Ectodermal cell (in vitro differentiated cells): ENCODE measurements at regions not wholly inside any gene's neighbourhood (a gene's known extent, or its start where the extent isn't known, plus 50 kb on each side); places are given as distances from the start of the nearest gene placed in this dataset.

Experiments
- H3K27ac ChIP-seq: 2 replicates; pipeline ENCODE4 v1.7.0; 2013; ENCODE audit warnings: mild to moderate bottlenecking, low read depth, low read length; ENCODE audit not compliant: insufficient read depth, poor library complexity, severe bottlenecking
- H3K27me3 ChIP-seq: 2 replicates; pipeline ENCODE4 v1.7.0; 2013; ENCODE audit warnings: mild to moderate bottlenecking, low read length; ENCODE audit not compliant: insufficient read depth, control insufficient read depth, poor library complexity, severe bottlenecking
- H3K36me3 ChIP-seq: one replicate; pipeline ENCODE4 v1.7.0; 2013; ENCODE audit warnings: low read length; ENCODE audit not compliant: control insufficient read depth, insufficient read depth
- H3K4me1 ChIP-seq: one replicate; pipeline ENCODE4 v1.7.0; 2013; ENCODE audit warnings: low read length; ENCODE audit not compliant: control insufficient read depth, insufficient read depth
- H3K4me3 ChIP-seq: 2 replicates; pipeline ENCODE4 v1.7.0; 2013; ENCODE audit warnings: low read depth, low read length, control low read depth; ENCODE audit not compliant: insufficient read depth
- H3K9me3 ChIP-seq: 2 replicates; pipeline ENCODE4 v1.7.0; 2013; ENCODE audit warnings: mild to moderate bottlenecking, low read length, moderate library complexity; ENCODE audit not compliant: control insufficient read depth
- whole genome bisulfite sequencing, 2 experiments: methylation state at CpG; one replicate each; pipeline ENCODE4 v1.1.7; 2013; ENCODE audit warnings: missing lambda C conversion rate in 2 of 2; 5-methylcytosine and 5-hydroxymethylcytosine counted together

GRCh38 chr18:65145312-65145711 lies 605.5 kb upstream of the CDH7 start:
- H3K27me3 ChIP-seq = no peaks in the 10 kb centered on the region
- H3K27ac ChIP-seq = no peak overlapping the region
- no peaks in the 10 kb centered on the region for H3K36me3 ChIP-seq
- no peaks in the 10 kb centered on the region for H3K4me1 ChIP-seq
- no peak overlapping the region for H3K4me3 ChIP-seq
- H3K9me3 ChIP-seq = no peaks in the 10 kb centered on the region

- H3K27me3 ChIP-seq = no peaks in the 10 kb centered on the region
- H3K4me3 ChIP-seq = no peak overlapping the region
- H3K9me3 ChIP-seq = no peaks in the 10 kb centered on the region
- H3K4me1 ChIP-seq = no peaks in the 10 kb centered on the region
- WGBS, 2 experiments = 100% methylated on average over 1 of the region's 1 CpG; no CpG with 5 or more reads in 1 of the 2 experiments
- H3K36me3 ChIP-seq = no peaks in the 10 kb centered on the region
- H3K27ac ChIP-seq = no peak overlapping the region
These were observed 617.2 kb upstream of the CDH7 start for GRCh38 chr18:65133610-65134009.

- WGBS, 2 experiments = 93 to 98% methylated on average over 3 of the region's 3 CpGs
- H3K27ac ChIP-seq = no peak overlapping the region
- no peaks in the 10 kb centered on the region for H3K36me3 ChIP-seq
- no peaks in the 10 kb centered on the region for H3K27me3 ChIP-seq
- no peak overlapping the region for H3K4me3 ChIP-seq
- no peaks in the 10 kb centered on the region for H3K9me3 ChIP-seq
- no peaks in the 10 kb centered on the region for H3K4me1 ChIP-seq
These were observed 626.2 kb upstream of the CDH7 start for GRCh38 chr18:65124633-65125032.

- H3K4me1 ChIP-seq = no peaks in the 10 kb centered on the region
- H3K27me3 ChIP-seq = no peaks in the 10 kb centered on the region
- no peak overlapping the region for H3K27ac ChIP-seq
- H3K36me3 ChIP-seq = no peaks in the 10 kb centered on the region
- no peaks in the 10 kb centered on the region for H3K9me3 ChIP-seq
- H3K4me3 ChIP-seq = no peak overlapping the region
These were observed 646.9 kb upstream of the CDH7 start for GRCh38 chr18:65103864-65104263.

- Histone ChIP-seq H3K36me3 (no peaks in the 10 kb centered on the region), H3K4me3 (no peak overlapping the region), H3K27ac (no peak overlapping the region), H3K4me1 (no peaks in the 10 kb centered on the region), H3K27me3 (no peaks in the 10 kb centered on the region), H3K9me3 (no peaks in the 10 kb centered on the region)
- WGBS, 2 experiments = 91% methylated on average over 4 of the region's 4 CpGs
These were observed 657.5 kb upstream of the CDH7 start for GRCh38 chr18:65093346-65093745.

GRCh38 chr18:65091744-65092329 lies 659.0 kb upstream of the CDH7 start:
- H3K27me3 ChIP-seq = no peaks in the 10 kb centered on the region
- WGBS, 2 experiments = 32 to 40% methylated on average over 4 of the region's 4 CpGs
- H3K36me3 ChIP-seq = no peaks in the 10 kb centered on the region
- H3K4me3 ChIP-seq = no peak overlapping the region
- no peaks in the 10 kb centered on the region for H3K4me1 ChIP-seq
- no peaks in the 10 kb centered on the region for H3K9me3 ChIP-seq
- H3K27ac ChIP-seq = no peak overlapping the region

- H3K4me1 ChIP-seq = no peaks in the 10 kb centered on the region
- H3K4me3 ChIP-seq = no peak overlapping the region
- H3K27me3 ChIP-seq = no peaks in the 10 kb centered on the region
- H3K36me3 ChIP-seq = no peaks in the 10 kb centered on the region
- H3K27ac ChIP-seq = no peak overlapping the region
- no peaks in the 10 kb centered on the region for H3K9me3 ChIP-seq
- WGBS, 2 experiments = 90 to 94% methylated on average over 5 of the region's 5 CpGs
These were observed 667.9 kb upstream of the CDH7 start for GRCh38 chr18:65082907-65083306.

GRCh38 chr18:65081786-65082185 lies 669.0 kb upstream of the CDH7 start:
- Histone ChIP-seq H3K9me3 (no peaks in the 10 kb centered on the region), H3K4me3 (no peak overlapping the region), H3K36me3 (no peaks in the 10 kb centered on the region), H3K4me1 (no peaks in the 10 kb centered on the region), H3K27me3 (no peaks in the 10 kb centered on the region), H3K27ac (no peak overlapping the region)
- 90 to 100% methylated on average over 2 to 3 of the region's 3 CpGs for WGBS, 2 experiments

GRCh38 chr18:65073060-65073550 lies 677.7 kb upstream of the CDH7 start:
- Histone ChIP-seq H3K4me3 (no peak overlapping the region), H3K36me3 (no peaks in the 10 kb centered on the region), H3K27me3 (no peaks in the 10 kb centered on the region), H3K27ac (no peak overlapping the region), H3K4me1 (no peaks in the 10 kb centered on the region), H3K9me3 (no peaks in the 10 kb centered on the region)
- 95 to 96% methylated on average over 2 to 3 of the region's 3 CpGs for WGBS, 2 experiments

- no peak overlapping the region for H3K4me3 ChIP-seq
- no peaks in the 10 kb centered on the region for H3K36me3 ChIP-seq
- no peaks in the 10 kb centered on the region for H3K4me1 ChIP-seq
- no peaks in the 10 kb centered on the region for H3K27me3 ChIP-seq
- 94 to 98% methylated on average over 4 to 8 of the region's 9 CpGs for WGBS, 2 experiments
- no peak overlapping the region for H3K27ac ChIP-seq
- H3K9me3 ChIP-seq = no peaks in the 10 kb centered on the region
These were observed 693.3 kb upstream of the CDH7 start for GRCh38 chr18:65057439-65058083.
